ENCODE measurements at regions not wholly inside any gene's neighbourhood (a gene's known extent, or its start where the extent isn't known, plus 50 kb on each side); places are given as distances from the start of the nearest gene placed in this dataset.

DNA sequence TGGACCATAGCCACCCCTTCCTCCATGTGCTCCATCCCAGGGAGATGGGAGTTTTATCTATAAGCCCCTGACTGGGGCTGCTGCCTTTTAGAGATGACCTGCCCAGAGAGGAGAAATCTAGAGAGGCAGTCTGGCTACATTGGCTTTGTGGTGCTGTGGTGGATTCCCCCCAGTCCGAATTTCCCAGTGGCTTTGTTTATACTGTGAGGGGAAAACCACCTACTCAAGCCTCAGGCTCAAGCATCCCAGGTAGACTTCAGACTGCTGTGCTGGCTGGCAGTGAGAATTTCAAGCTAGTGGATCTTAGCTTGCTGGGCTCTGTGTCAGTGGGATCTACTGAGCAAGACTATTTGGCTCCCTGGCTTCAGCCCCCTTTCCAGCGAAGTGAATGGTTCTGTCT, 1195.7 kb upstream of the PCDH20 start:
- Histone ChIP-seq H3K36me3 (ENCODE audit: control insufficient read depth in 2 of 2, extremely low read depth in 1 of 2, insufficient read depth in 2 of 2, low read length in 2 of 2) (no peaks in the 10 kb centered on the region), H3K79me2 (ENCODE audit: control insufficient read depth, insufficient read depth, low read length) (no peaks in the 10 kb centered on the region), H3K9ac (replicated peaks; ENCODE audit: extremely low read depth, insufficient read depth, low read length) (no peak overlapping the region), H3K9me3 (replicated peaks; ENCODE audit: control insufficient read depth, insufficient read depth, low read length) (no peaks in the 10 kb centered on the region), H3K27ac (ENCODE audit: insufficient read depth, low read depth, low read length) (no peak overlapping the region), H3K4me3 (replicated peaks in 1 of 3; ENCODE audit: insufficient read depth in 1 of 3, low read depth in 1 of 3, low read length in 3 of 3) (no peak overlapping the region), H2AFZ (ENCODE audit: low read depth, low read length) (no peak overlapping the region), H3K27me3 (ENCODE audit: control insufficient read depth in 2 of 2, insufficient read depth in 2 of 2, low read length in 2 of 2) (no peaks in the 10 kb centered on the region), H3K4me2 (ENCODE audit: insufficient read depth, low read length) (no peak overlapping the region), H3K4me1 (ENCODE audit: control insufficient read depth, extremely low read depth, insufficient read depth, low read length) (no peaks in the 10 kb centered on the region), H4K20me1 (replicated peaks; ENCODE audit: control insufficient read depth, extremely low read depth, insufficient read depth, low read length) (no peaks in the 10 kb centered on the region), H3K9me1 (replicated peaks; ENCODE audit: control insufficient read depth, extremely low read depth, insufficient read depth, low read length) (no peaks in the 10 kb centered on the region)
- FAIRE-seq (no peak), DNase-seq (ENCODE audit: low read depth, low spot score) (no peak)
- intact Hi-C loops (cut with micrococcal nuclease), result no loop called here
- POLR2A ChIA-PET, result no interaction called here
- CTCF ChIA-PET, result no interaction called here
- TF ChIP-seq GATA2 (IDR thresholded peaks at IDR 0.05; ENCODE audit: insufficient read depth, insufficient read length, low read depth, low read length) (no peak), POLR2AphosphoS5 (IDR thresholded peaks at IDR 0.05; ENCODE audit: insufficient read depth, low read depth, low read length) (no peak), POLR2A (IDR thresholded peaks at IDR 0.05; ENCODE audit: low read depth, low read length) (no peak), FOS (IDR thresholded peaks at IDR 0.05; ENCODE audit: borderline replicate concordance, insufficient read depth, low read length) (no peak), JUN (IDR thresholded peaks at IDR 0.05; ENCODE audit: borderline replicate concordance, insufficient read depth, insufficient read length, low read depth) (no peak), EZH2 (IDR thresholded peaks at IDR 0.05; ENCODE audit: borderline replicate concordance, low read depth, low read length, severe bottlenecking) (no peak), MYC (IDR thresholded peaks at IDR 0.05; ENCODE audit: low read depth, low read length) (no peak)
- TF ChIP-seq, protein P1, sequence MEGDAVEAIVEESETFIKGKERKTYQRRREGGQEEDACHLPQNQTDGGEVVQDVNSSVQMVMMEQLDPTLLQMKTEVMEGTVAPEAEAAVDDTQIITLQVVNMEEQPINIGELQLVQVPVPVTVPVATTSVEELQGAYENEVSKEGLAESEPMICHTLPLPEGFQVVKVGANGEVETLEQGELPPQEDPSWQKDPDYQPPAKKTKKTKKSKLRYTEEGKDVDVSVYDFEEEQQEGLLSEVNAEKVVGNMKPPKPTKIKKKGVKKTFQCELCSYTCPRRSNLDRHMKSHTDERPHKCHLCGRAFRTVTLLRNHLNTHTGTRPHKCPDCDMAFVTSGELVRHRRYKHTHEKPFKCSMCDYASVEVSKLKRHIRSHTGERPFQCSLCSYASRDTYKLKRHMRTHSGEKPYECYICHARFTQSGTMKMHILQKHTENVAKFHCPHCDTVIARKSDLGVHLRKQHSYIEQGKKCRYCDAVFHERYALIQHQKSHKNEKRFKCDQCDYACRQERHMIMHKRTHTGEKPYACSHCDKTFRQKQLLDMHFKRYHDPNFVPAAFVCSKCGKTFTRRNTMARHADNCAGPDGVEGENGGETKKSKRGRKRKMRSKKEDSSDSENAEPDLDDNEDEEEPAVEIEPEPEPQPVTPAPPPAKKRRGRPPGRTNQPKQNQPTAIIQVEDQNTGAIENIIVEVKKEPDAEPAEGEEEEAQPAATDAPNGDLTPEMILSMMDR (IDR thresholded peaks at IDR 0.05; ENCODE audit: extremely low read depth in 1 of 2, insufficient read depth in 1 of 2, low read depth in 1 of 2, low read length in 2 of 2), result no peak
- TF ChIP-seq, protein P2, sequence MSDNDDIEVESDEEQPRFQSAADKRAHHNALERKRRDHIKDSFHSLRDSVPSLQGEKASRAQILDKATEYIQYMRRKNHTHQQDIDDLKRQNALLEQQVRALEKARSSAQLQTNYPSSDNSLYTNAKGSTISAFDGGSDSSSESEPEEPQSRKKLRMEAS (IDR thresholded peaks at IDR 0.05; ENCODE audit: insufficient read depth, insufficient read length), result no peak
- no TSS peak for BruUV-seq (replicated peaks)
- dilution Hi-C loops (cut with MboI; ENCODE audit: extremely low pct_ligation_motif_present, low sequenced_read_pairs), result no loop called here

Measured in endothelial cell of umbilical vein (primary cell).